ENCODE measurements at regions not wholly inside any gene's neighbourhood (a gene's known extent, or its start where the extent isn't known, plus 50 kb on each side); places are given as distances from the start of the nearest gene placed in this dataset.
"Not testable (repeated sequence)": the region's sequence is repeated elsewhere in the genome, so short reads cannot be mapped to it uniquely, and the experiment has no call there.

DNA sequence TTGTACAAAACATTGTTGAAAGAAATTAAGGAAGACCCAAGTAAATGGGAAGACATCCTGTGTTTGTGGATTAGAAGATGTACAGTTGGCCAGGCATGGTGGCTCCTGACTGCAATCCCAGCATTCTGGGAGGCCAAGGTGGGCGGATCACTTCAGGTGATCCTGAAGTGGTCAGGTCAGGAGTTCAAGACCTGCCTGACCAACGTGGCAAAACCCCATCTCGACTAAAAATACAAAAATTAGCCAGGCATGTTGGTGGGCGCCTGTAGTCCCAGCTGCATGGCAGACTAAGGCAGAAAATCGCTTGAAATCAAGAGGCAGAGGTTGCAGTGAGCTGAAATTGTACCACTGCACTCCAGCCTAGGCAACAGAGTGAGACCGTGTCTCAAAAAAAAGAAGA, 62.0 kb upstream of the SEPTIN5 start:
- Histone ChIP-seq H3K4me2 (no peak overlapping the region), H3K4me3 (no peak overlapping the region), H3K27ac (no peak overlapping the region), H3K9me3 (replicated peaks in 1 of 11) (peaks cover 24 to 29% (median 27%) of the 10 kb centered on the region in 11 experiments), H3K4me1 (no peaks in the 10 kb centered on the region), H4K20me1 (no peaks in the 10 kb centered on the region), H3K9ac (no peak overlapping the region), H3K36me3 (no peaks in the 10 kb centered on the region), H3K27me3 (no peaks in the 10 kb centered on the region)
- no peak for TF ChIP-seq Cebpa-rat (IDR thresholded peaks at IDR 0.05)

- no peaks in the 10 kb centered on the region for H4K20me1 ChIP-seq
- TF ChIP-seq Cebpa-rat (IDR thresholded peaks at IDR 0.05), result no peak
- no peak overlapping the region for H3K4me2 ChIP-seq
- H3K27me3 ChIP-seq, result no peaks in the 10 kb centered on the region
- H3K9ac ChIP-seq, result no peak overlapping the region
- H3K4me1 ChIP-seq, result no peaks in the 10 kb centered on the region
- no peak overlapping the region for H3K27ac ChIP-seq
- H3K36me3 ChIP-seq, result no peaks in the 10 kb centered on the region
- H3K9me3 ChIP-seq (replicated peaks in 1 of 11), result peaks cover 2 to 8% (median 5%) of the 10 kb centered on the region in 11 experiments; a peak in 21 of 22 replicates
- H3K4me3 ChIP-seq, result no peak overlapping the region
Observed at GRCh38 chr22:19654338-19654987, 59.8 kb upstream of the SEPTIN5 start.

DNA sequence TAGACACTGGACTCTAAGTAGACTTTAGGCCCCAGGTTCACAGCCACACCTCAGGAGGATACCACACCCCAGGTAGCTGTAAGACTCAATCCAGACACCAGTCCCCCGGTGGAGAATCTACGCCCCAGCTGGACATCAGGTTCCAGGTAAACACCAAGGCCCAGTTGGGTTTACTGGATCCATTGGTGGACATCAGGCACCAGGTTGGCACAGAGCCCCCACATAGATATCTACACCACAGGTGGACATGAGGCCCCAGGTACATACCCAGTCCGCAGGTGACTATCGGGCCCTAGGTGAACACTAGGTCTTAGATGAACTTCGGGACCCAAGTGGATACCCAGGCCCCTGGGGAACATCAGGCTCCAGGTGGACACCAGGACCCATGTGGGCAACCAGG, 58.9 kb upstream of the SEPTIN5 start:
- Histone ChIP-seq H3K27ac (no peak overlapping the region), H3K4me3 (no peak overlapping the region), H4K20me1 (no peaks in the 10 kb centered on the region), H3K4me2 (no peak overlapping the region), H3K27me3 (no peaks in the 10 kb centered on the region), H3K9me3 (replicated peaks in 1 of 11) (no peaks in the 10 kb centered on the region), H3K36me3 (no peaks in the 10 kb centered on the region), H3K9ac (no peak overlapping the region), H3K4me1 (peaks cover 0 to 2% (median 0%) of the 10 kb centered on the region in 10 experiments; a peak in 2 of 20 replicates)
- TF ChIP-seq Cebpa-rat (IDR thresholded peaks at IDR 0.05), result no peak

GRCh38 chr22:19656541-19657251, 57.6 kb upstream of the SEPTIN5 start:
- Histone ChIP-seq H3K27ac (no peak overlapping the region), H3K9ac (no peak overlapping the region), H3K4me2 (no peak overlapping the region), H4K20me1 (no peaks in the 10 kb centered on the region), H3K36me3 (no peaks in the 10 kb centered on the region), H3K27me3 (no peaks in the 10 kb centered on the region), H3K9me3 (replicated peaks in 1 of 11) (no peaks in the 10 kb centered on the region), H3K4me1 (peaks cover 0 to 14% (median 9%) of the 10 kb centered on the region in 10 experiments; a peak in 12 of 20 replicates), H3K4me3 (no peak overlapping the region)
- TF ChIP-seq Cebpa-rat (IDR thresholded peaks at IDR 0.05), result no peak

GRCh38 chr22:19657252-19658056, 56.8 kb upstream of the SEPTIN5 start:
- Histone ChIP-seq H4K20me1 (no peaks in the 10 kb centered on the region), H3K36me3 (no peaks in the 10 kb centered on the region), H3K4me1 (peaks cover 0 to 21% (median 9%) of the 10 kb centered on the region in 10 experiments; a peak in 15 of 20 replicates), H3K27me3 (no peaks in the 10 kb centered on the region), H3K4me2 (no peak overlapping the region), H3K4me3 (no peak overlapping the region), H3K9me3 (replicated peaks in 1 of 11) (no peaks in the 10 kb centered on the region), H3K9ac (no peak overlapping the region), H3K27ac (no peak overlapping the region)
- TF ChIP-seq Cebpa-rat (IDR thresholded peaks at IDR 0.05), result no peak

DNA sequence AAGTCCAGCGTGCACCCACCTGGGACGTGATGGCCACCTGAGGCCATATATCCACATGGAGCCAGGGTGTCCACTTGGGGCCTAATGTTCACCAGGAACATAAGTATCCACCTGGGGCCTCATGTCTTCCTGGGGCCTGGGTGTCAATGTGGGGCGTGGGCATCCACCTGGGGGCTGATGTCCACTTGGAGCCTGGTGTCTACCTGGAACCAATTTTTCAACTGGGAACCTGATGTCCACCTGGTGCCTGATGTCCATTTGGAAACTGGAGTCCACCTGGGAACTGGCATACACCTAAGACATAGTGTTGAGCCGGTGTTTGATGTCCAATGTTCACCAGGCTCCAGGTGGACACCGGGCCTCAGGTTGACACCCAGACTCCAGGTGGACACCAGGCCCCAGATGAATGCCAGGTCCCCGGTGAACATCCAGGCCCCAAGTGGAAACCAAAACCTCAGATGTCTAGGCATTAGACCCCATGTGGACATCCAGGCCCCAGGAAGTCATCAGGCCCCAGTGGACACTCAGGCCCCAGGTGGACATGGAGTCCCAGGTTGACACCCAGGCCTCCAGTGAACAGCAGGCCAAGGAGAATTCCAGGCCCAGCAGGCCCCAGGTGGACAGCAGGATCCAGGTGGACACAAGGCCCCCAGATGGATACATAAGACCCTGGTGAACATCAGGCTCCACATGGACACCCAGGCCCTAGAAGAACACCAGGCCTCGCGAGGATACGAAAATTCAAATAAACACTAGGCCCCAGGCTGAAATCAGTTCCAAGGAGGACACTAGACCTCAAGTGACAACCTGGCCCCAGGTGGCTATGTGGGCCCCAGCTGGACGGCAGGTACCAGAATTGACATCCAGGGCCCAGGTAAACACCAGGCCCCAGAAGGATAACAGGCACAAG, 56.0 kb upstream of the SEPTIN5 start:
- H3K27ac ChIP-seq, result no peak overlapping the region
- H3K4me2 ChIP-seq, result no peak overlapping the region
- no peaks in the 10 kb centered on the region for H3K36me3 ChIP-seq
- H3K27me3 ChIP-seq, result no peaks in the 10 kb centered on the region
- H4K20me1 ChIP-seq, result no peaks in the 10 kb centered on the region
- no peak overlapping the region for H3K9ac ChIP-seq
- H3K4me1 ChIP-seq, result peaks cover 4 to 30% (median 16%) of the 10 kb centered on the region in 10 experiments
- no peak for TF ChIP-seq Cebpa-rat (IDR thresholded peaks at IDR 0.05)
- H3K9me3 ChIP-seq (replicated peaks in 1 of 11), result no peaks in the 10 kb centered on the region
- no peak overlapping the region for H3K4me3 ChIP-seq

DNA sequence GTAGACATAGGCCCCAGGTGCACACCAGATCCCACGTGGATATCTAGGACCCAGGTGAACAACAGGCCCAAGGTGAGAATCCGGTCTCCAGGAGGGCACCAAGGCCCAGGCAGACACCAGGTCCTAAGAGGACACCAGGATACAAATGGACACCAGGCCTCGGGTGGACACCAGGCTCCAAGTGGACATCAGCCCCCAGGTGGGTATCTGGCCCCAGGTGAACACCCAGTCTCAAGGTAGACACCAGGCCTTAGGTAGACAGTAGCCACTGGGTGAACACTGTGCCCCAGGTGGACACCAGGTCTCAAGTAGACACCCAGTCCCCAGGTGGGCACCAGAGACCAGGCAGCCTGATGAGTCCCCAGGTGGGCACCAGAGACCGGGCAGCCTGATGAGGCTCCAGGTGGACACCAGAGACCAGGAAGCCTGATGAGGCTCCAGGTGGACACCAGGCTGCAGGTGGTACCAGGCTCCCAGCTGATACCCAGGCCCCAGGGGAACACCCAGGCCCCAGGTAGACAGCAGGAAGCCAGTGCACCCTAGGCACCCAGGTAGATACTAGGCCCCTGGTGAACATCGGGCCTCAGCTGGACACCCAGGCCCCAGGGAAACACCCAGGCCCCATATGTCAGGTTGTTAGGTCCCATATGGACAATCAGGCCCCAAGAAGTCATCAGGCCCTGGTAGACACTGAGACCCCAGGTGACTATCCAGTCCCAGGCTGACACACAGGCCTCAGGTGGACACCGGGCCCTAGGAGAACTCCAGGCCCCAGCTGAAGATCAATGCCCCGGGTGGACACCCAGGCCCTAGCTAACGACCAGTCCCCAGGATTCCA, 55.1 kb upstream of the SEPTIN5 start:
- no peaks in the 10 kb centered on the region for H3K27me3 ChIP-seq
- H3K4me2 ChIP-seq, result no peak overlapping the region
- peaks cover 12 to 38% (median 25%) of the 10 kb centered on the region in 10 experiments for H3K4me1 ChIP-seq
- no peak overlapping the region for H3K27ac ChIP-seq
- H3K36me3 ChIP-seq, result no peaks in the 10 kb centered on the region
- no peaks in the 10 kb centered on the region for H4K20me1 ChIP-seq
- no peak overlapping the region for H3K9ac ChIP-seq
- no peak overlapping the region for H3K4me3 ChIP-seq
- TF ChIP-seq Cebpa-rat (IDR thresholded peaks at IDR 0.05), result no peak
- H3K9me3 ChIP-seq (replicated peaks in 1 of 11), result no peaks in the 10 kb centered on the region

DNA sequence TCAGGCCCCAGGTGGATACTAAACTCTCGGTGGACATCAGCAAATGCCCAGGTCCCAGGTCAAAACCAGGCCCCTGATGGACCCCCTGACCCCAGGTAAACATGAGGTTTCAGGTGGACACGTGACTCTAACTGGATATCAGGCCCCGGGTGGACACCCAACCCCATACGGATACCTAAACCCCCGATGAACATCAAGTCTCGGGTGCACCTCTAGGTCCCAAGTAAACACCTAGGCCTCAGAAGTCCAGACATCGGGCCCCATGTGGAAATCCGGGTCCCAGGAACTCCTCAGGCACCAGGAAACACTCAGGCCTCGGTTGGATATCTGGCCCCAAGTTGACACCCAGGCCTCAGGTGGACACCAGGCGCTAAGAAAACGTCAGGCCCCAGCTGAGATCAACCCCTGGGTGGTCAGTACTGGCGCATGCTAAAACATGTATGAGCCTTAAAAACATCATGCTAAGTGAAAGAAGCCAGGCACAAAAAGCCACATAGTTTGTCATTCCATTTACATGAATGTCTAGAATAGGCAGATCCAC, 54.4 kb upstream of the SEPTIN5 start:
- no peaks in the 10 kb centered on the region for H4K20me1 ChIP-seq
- H3K9ac ChIP-seq, result no peak overlapping the region
- no peaks in the 10 kb centered on the region for H3K27me3 ChIP-seq
- H3K4me1 ChIP-seq, result peaks cover 13 to 45% (median 31%) of the 10 kb centered on the region in 10 experiments
- H3K27ac ChIP-seq, result no peak overlapping the region
- H3K4me2 ChIP-seq, result no peak overlapping the region
- no peaks in the 10 kb centered on the region for H3K9me3 ChIP-seq (replicated peaks in 1 of 11)
- H3K4me3 ChIP-seq, result no peak overlapping the region
- no peak for TF ChIP-seq Cebpa-rat (IDR thresholded peaks at IDR 0.05)
- no peaks in the 10 kb centered on the region for H3K36me3 ChIP-seq

GRCh38 chr22:19660583-19660982, 53.7 kb upstream of the SEPTIN5 start:
- not testable (repeated sequence) for H4K20me1 ChIP-seq; H3K36me3 ChIP-seq; H3K9me3 ChIP-seq (replicated peaks in 1 of 11); H3K9ac ChIP-seq; H3K4me3 ChIP-seq; H3K27me3 ChIP-seq; H3K27ac ChIP-seq
- Histone ChIP-seq H3K4me2 (peak overlapping the region in 7 of 11 experiments; percentile 3 to 43 (median 35); a peak in 9 of 22 replicates), H3K4me1 (peaks cover 13 to 52% (median 38%) of the 10 kb centered on the region in 10 experiments)
